GM12878 (cell line): ENCODE measurements at regions not wholly inside any gene's neighbourhood (a gene's known extent, or its start where the extent isn't known, plus 50 kb on each side); places are given as distances from the start of the nearest gene placed in this dataset.
"Not testable (repeated sequence)": the region's sequence is repeated elsewhere in the genome, so short reads cannot be mapped to it uniquely, and the experiment has no call there.

Source experiments
- ATAC-seq: fragments of 200-7000 bp; cut with Tn5 transposase; 3 replicates; pipeline ENCODE4 v1.9.1; 2020; ENCODE audit warnings: mild to moderate bottlenecking, moderate library complexity
- BruUV-seq: library from RNA; stranded (reverse); fragments of 400-500 nt; replicated peaks from 2 replicates; lab custom pipeline; 2021; lab: Mats Ljungman, UMichigan
- CTCF ChIA-PET: fragments of 300-600 bp; sonication (Branson Sonifier 250); formaldehyde crosslinking; extraction: SDS; loops from one replicate; lab custom pipeline; 2021; ENCODE audit warnings: inconsistent platforms; lab: Yijun Ruan, JAX
- POLR2A ChIA-PET: fragments of 350-600 bp; formaldehyde crosslinking; extraction: SDS; loops from one replicate; lab custom pipeline; 2021; ENCODE audit warnings: inconsistent platforms; lab: Charles Lee
- RAD21 ChIA-PET: fragments of 300-600 bp; sonication (Branson Sonifier 250); formaldehyde crosslinking; loops from one replicate; lab custom pipeline; 2023; ENCODE audit warnings: antibody characterized with exemption; ENCODE audit not compliant: unreplicated experiment; lab: Charles Lee
- SMC1A ChIA-PET: fragments of 300-600 bp; sonication (Branson Sonifier 250); formaldehyde crosslinking; loops from one replicate; lab custom pipeline; 2023; ENCODE audit not compliant: unreplicated experiment, uncharacterized antibody; lab: Charles Lee
- DNase-seq: peaks from one replicate; pipeline ENCODE4 v3.0.0-alpha.2; 2011; ENCODE audit warnings: low read depth, low spot score
- FAIRE-seq: peaks from 3 replicates; lab custom pipeline; 2011; peaks lifted over from hg19 to GRCh38; lab: Jason Lieb, UNC
- H2AFZ ChIP-seq: 2 replicates; pipeline ENCODE4 v1.6.0; 2011; ENCODE audit warnings: low read depth, low read length, control low read depth; ENCODE audit not compliant: control insufficient read depth
- H3K27ac ChIP-seq: 2 replicates; pipeline ENCODE4 v1.5.1; 2011; ENCODE audit warnings: control low read depth; ENCODE audit not compliant: control insufficient read depth, insufficient read depth
- H3K27me3 ChIP-seq, 2 experiments: replicated peaks in 1 of 2; 2 replicates each; pipeline versions ENCODE4 v1.6.0 to v1.6.1; 2011; ENCODE audit warnings: low read length in 1 of 2; ENCODE audit not compliant: control insufficient read depth in 2 of 2, insufficient read depth in 2 of 2
- H3K36me3 ChIP-seq, 2 experiments: 2 replicates each; pipeline ENCODE4 v1.5.1; 2011; ENCODE audit warnings: low read length in 1 of 2; ENCODE audit not compliant: control insufficient read depth in 2 of 2, insufficient read depth in 2 of 2
- H3K4me1 ChIP-seq: 2 replicates; pipeline ENCODE4 v1.6.1; 2011; ENCODE audit warnings: mild to moderate bottlenecking, low read length, moderate library complexity, mixed read lengths; ENCODE audit not compliant: control insufficient read depth, insufficient read depth
- H3K4me2 ChIP-seq: 2 replicates; pipeline ENCODE4 v1.6.0; 2011; ENCODE audit warnings: control low read depth; ENCODE audit not compliant: control insufficient read depth, insufficient read depth
- H3K4me3 ChIP-seq: fragments of 200-600 bp; sonication (generic); 2 replicates; pipeline ENCODE4 v1.5.1; 2016
- H3K79me2 ChIP-seq: 2 replicates; pipeline ENCODE4 v1.6.0; 2011; ENCODE audit warnings: low read length; ENCODE audit not compliant: control insufficient read depth, insufficient read depth
- H3K9ac ChIP-seq: 2 replicates; pipeline ENCODE4 v1.8.0; 2011; ENCODE audit warnings: low read length, control low read depth, mixed read lengths; ENCODE audit not compliant: control insufficient read depth, insufficient read depth
- H3K9me3 ChIP-seq: replicated peaks from 3 replicates; pipeline ENCODE4 v1.5.1; 2011; ENCODE audit warnings: mild to moderate bottlenecking, low read length; ENCODE audit not compliant: control insufficient read depth, insufficient read depth
- H4K20me1 ChIP-seq: 2 replicates; pipeline ENCODE4 v1.6.0; 2011; ENCODE audit not compliant: control insufficient read depth, insufficient read depth
- WGBS: methylation state at CpG from one replicate; pipeline ENCODE4 v1.1.6; 2016; ENCODE audit warnings: low lambda C conversion rate; ENCODE audit not compliant: insufficient replicate concordance, insufficient coverage; ENCODE audit errors: missing lambda C conversion rate; 5-methylcytosine and 5-hydroxymethylcytosine counted together
- in situ Hi-C: fragments of 300-500 bp; cut with MboI; formaldehyde crosslinking; loops from 9 replicates; pipeline ENCODE4 v1.14.3; 2018; ENCODE audit warnings: mixed read lengths
- intact Hi-C: fragments of 100-400 bp; cut with micrococcal nuclease; formaldehyde crosslinking; loops from one replicate; pipeline ENCODE4 v1.14.2; 2022; ENCODE audit not compliant: unreplicated experiment

DNA sequence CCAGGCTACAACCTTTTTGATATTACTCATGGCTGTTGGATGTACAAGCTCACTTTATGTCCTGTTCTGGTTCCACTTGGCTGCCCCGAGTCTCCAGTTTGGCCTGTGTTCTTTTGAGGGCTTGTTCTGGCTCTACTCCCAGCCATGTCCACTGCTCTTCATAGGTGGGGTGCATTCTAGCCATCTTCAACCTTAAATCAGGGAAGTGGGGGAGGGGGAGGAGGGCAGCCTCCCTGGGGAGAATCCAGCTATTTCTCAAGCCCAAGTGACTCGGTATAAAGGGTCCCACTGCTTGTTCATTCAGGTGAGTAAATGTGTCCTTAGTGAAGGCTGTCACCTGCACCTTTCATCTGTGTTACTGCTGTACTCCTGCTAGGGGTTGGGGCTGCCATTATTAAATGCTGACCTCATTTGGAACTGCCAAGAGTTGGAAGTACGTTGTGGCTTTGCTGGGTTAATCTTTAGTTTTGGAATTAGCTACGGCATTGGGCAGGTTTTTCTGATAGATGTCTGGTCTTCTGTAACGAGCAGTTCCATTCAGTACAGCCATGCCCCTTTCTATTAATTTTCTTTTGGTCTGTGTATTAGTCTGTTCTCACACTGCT, 255.8 kb downstream of the GOLGA6L6 start:
- DNase-seq, RAD21 ChIA-PET, CTCF ChIA-PET, H3K4me3 ChIP-seq, POLR2A ChIA-PET, H3K27ac ChIP-seq, H2AFZ ChIP-seq, BruUV-seq, H3K36me3 ChIP-seq, FAIRE-seq, H3K79me2 ChIP-seq, SMC1A ChIA-PET, H3K27me3 ChIP-seq, H4K20me1 ChIP-seq, intact Hi-C loops, ATAC-seq, H3K4me1 ChIP-seq, in situ Hi-C loops, H3K4me2 ChIP-seq, H3K9ac ChIP-seq, H3K9me3 ChIP-seq: not testable (repeated sequence)
- 0% methylated on average over 5 of the region's 5 CpGs for WGBS

DNA sequence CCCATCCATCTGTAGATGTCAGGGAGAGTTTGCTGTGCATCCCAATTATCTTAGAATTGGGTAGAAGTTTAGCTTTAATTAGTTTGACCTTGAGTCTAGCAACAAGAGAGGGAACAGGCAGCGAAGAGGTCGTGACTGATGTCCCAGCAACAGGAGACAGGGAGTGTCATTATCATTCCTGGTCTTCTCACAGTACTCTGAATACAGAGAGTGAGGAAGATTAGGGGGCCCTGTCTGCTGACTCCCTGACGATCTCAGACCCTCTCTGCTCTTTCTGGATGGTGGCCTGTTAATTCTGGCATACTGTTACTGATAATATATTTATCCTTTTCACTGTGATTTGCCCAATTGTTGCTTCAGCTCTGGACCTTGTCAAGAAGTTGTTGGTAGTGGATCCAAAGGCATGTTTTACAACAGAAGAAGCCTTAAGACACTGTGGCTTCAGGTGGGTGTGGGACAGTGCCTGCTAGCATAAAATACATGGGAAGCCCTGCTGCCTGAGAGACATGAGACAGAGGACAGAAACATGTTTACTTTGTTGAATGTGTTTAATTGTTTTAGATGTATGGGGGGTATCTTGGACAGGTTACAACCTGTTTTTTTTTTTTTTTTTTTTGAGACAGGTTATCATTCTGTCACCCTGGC, 256.6 kb downstream of the GOLGA6L6 start:
- H3K27me3 ChIP-seq, CTCF ChIA-PET, H3K9me3 ChIP-seq, H3K36me3 ChIP-seq, H3K4me1 ChIP-seq, RAD21 ChIA-PET, intact Hi-C loops, H3K27ac ChIP-seq, SMC1A ChIA-PET, H3K79me2 ChIP-seq, in situ Hi-C loops, H2AFZ ChIP-seq, DNase-seq, H4K20me1 ChIP-seq, POLR2A ChIA-PET, H3K9ac ChIP-seq, ATAC-seq, H3K4me3 ChIP-seq, BruUV-seq, FAIRE-seq, H3K4me2 ChIP-seq: not testable (repeated sequence)
- WGBS = 4% methylated on average over 3 of the region's 3 CpGs

DNA sequence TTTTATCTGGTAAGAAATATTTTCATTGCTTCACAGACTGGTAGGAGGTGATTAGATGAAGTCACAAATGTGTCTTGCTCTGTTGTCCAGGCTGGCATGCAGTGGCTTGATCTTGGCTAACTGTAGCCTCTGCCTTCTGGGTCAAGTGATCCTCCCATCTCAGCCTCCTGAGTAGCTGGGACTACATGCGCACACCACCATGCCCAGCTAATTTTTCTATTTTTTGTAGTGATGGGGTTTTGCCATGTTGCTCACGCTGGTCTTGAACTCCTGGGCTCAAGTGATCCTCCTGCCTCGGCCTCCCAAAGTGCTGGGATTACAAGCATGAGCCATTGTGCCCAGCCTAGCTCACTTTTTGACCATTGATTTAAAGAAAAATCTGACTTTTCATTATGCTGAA, 257.9 kb downstream of the GOLGA6L6 start:
- SMC1A ChIA-PET, H3K36me3 ChIP-seq, H3K27ac ChIP-seq, H3K4me2 ChIP-seq, ATAC-seq, CTCF ChIA-PET, H3K4me1 ChIP-seq, H4K20me1 ChIP-seq, H2AFZ ChIP-seq, H3K27me3 ChIP-seq, POLR2A ChIA-PET, RAD21 ChIA-PET, BruUV-seq, H3K9me3 ChIP-seq, H3K9ac ChIP-seq, H3K4me3 ChIP-seq, intact Hi-C loops, FAIRE-seq, H3K79me2 ChIP-seq, DNase-seq, in situ Hi-C loops: not testable (repeated sequence)
- WGBS = 21% methylated on average over 3 of the region's 3 CpGs

DNA sequence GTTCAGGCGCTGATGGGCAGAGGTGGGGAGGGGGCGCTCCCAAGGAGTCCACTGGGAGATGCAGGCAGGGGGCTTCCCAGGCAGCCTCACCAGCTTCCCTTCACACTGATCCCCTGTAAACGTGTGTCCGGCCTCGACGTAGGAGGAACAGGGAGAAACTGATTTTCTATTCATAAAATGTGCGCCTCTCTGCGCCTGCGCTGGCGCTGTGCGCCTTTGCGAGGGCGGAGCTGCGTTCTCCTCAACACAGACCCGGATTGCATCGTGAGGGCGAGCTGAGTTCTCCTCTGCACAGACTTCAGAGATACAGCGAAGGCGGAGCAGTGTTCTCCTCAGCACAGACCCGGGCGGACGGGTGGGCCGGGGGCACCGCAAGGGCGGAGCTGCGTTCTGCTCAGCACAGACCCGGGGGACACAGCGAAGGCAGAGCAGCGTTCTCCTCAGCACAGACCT, 259.1 kb downstream of the GOLGA6L6 start:
- H2AFZ ChIP-seq, DNase-seq, BruUV-seq, ATAC-seq, FAIRE-seq, H3K36me3 ChIP-seq, H4K20me1 ChIP-seq, H3K4me1 ChIP-seq, intact Hi-C loops, in situ Hi-C loops, H3K79me2 ChIP-seq, CTCF ChIA-PET, SMC1A ChIA-PET, H3K4me3 ChIP-seq, H3K4me2 ChIP-seq, H3K27me3 ChIP-seq, POLR2A ChIA-PET, RAD21 ChIA-PET, H3K27ac ChIP-seq, H3K9ac ChIP-seq, H3K9me3 ChIP-seq: not testable (repeated sequence)
- 67% methylated on average over 29 of the region's 29 CpGs for WGBS
